GOT3 (cell line): ENCODE measurements at regions not wholly inside any gene's neighbourhood (a gene's known extent, or its start where the extent isn't known, plus 50 kb on each side); places are given as distances from the start of the nearest gene placed in this dataset.

Experiments used
- DNase-seq: peaks from one replicate; lab custom pipeline; 2025; ENCODE audit warnings: mixed read lengths; lab: John Stamatoyannopoulos, UW

DNA sequence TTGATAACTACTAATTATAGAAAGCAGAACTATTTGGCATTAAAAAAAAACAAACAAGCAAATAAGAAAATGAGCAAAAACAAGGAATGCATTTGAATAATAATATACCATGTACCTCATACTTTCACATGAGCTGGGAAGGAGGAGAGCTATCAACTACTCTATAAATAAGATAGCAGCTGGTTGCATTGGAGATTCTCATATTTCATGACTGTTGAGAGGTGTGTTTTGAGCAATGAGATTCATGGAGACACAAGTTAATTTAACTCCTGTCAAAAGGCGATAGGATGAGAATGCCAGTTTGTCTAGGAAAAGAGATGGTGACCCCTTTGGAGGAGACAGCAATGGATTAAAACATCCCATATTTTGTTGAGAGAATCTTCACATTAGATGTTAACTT lies 348.8 kb upstream of the SPTLC3 start:
- no peak for DNase-seq

GRCh38 chr20:12660918-12661317 lies 347.9 kb upstream of the SPTLC3 start:
- no peak for DNase-seq

DNA sequence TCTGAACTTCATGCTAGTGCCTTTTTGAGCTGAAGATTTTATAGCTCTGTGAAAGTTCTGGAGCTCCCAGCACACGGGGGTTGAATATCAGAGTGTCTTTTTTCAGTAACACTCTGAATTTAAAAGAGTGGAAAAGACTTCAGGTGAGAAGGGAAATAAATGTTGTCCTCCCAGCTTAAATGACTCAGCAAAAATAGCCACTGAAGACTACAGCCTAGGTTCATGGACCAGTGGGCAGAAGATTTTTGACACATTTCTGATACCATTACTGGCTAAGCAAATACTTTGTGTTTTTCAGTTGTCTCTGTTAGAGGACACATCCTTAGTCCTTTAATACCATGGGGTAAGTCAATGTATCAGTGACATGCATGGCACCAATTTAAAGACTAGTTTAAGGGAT lies 338.5 kb upstream of the SPTLC3 start:
- no peak for DNase-seq

DNA sequence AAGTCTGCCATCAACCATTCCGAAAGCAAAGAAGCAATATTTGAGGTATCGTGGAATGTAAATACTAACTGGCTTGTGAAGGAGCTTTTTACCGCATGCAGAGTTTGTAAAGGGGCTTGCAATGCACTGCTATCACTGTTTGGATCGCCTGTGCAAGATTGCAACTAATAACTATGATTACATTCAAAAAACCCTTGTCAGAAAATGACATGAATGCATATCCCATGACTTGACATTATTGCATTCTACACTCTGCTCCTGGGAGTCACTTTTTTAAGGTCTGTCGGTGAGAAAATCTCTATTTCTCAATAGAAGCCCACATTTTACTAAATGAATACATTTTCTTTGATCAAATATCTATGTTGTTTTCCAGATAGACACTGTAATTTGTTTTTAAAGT lies 335.4 kb upstream of the SPTLC3 start:
- no peak for DNase-seq

GRCh38 chr20:12677925-12678324 lies 330.8 kb upstream of the SPTLC3 start:
- DNase-seq, result no peak

DNA sequence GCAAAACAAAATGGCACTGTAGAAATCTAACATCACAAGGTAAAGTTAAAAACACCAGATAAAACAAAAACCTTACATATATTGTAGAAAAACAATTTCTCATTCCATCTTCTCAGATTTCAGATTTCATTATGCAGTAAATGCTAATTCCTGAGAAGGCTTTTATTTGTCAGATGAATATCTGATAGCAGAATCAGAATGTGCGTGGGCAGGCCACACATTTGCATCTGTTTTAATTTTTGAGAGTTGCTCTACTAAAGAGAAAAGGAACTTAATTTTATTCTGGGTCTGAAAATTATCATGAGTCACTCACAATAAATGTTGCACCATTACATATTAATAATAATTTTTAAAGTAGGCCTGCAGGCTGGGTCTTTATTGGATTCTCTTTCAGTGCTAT lies 329.3 kb upstream of the SPTLC3 start:
- DNase-seq, result no peak

- DNase-seq, result no peak
Observed at GRCh38 chr20:12682613-12683012, 326.2 kb upstream of the SPTLC3 start.

- no peak for DNase-seq
Observed at GRCh38 chr20:12687476-12687875, 321.3 kb upstream of the SPTLC3 start.

DNA sequence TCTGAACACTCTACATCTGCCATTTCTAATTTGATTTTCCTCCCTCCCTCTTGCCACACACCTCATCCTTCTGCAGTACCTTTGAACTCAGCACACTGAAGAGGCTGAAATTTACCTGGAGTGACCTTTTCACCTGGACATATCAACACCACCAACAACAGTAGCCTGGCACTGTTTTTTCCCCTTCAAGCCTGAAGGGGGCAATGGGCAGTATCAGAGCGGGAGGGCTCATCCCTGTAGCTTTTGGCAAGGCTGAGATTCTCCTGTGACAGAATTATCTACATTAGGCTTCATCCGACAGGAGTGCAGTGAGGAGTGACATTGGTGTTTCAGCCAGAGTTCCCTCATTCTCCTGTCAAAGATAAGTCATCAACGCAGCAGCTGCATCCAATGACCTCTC lies 312.8 kb upstream of the SPTLC3 start:
- DNase-seq, result no peak

GRCh38 chr20:12698817-12699216 lies 310.0 kb upstream of the SPTLC3 start:
- DNase-seq, result no peak

- no peak for DNase-seq
Observed at GRCh38 chr20:12699374-12700228, 309.2 kb upstream of the SPTLC3 start.

DNA sequence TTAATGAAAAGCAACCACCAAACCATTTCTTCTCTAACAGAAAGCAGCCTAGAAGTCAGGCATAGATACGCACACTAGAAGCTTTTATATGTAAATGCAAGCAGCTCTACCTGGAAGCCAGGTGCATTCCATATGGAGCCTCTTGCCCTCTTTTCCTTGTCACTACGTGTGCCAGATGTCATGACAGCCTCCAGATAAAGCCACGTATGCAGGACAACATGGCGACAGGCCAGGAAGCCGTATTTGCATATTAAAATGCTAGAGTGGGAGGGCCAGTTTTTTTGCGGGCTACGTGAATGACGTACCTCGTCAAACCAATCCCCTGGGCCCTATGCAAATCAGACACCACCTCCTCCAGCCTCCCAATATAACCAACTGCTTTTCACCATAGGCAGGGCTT lies 308.1 kb upstream of the SPTLC3 start:
- no peak for DNase-seq

DNA sequence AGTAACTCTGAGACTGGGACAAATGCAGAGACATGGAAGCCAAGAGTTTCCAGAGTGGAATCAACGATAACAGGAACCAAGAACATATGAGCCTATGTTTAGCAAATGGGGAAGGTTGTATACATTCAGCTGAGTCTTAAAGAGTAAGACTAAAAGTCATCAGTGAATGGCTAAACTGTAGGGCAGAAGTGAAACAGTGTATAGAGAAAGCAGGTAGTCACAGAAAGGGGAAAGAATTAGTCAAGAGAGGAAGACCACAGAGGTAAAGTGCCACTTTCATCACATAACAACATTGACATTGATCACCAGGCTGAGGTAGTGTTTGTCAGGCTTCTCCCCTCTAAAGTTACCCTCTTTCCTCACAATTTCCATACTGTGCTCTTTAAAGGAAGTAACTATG lies 306.5 kb upstream of the SPTLC3 start:
- no peak for DNase-seq

DNA sequence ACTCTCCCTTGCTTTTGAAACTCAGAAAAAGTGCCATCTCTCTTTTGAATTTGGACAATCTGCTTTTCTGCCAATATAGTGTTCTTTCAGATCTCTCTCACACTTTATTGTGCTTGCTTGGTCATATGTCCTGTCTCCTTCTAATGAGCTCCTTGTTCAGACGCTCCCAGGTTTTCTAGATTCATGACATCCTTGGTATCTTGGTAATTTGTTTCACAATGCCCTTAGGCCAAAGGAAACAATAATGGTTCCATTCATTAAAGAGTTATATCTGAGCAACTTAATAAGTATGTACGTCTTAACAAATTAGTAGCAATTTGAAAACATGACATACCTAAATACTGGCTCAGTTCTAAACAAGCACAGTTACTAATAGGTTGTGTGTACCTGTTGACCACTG lies 293.4 kb upstream of the SPTLC3 start:
- no peak for DNase-seq

- DNase-seq, result no peak
Observed at GRCh38 chr20:12715991-12716680, 292.6 kb upstream of the SPTLC3 start.

GRCh38 chr20:12717061-12717460 lies 291.7 kb upstream of the SPTLC3 start:
- no peak for DNase-seq

DNA sequence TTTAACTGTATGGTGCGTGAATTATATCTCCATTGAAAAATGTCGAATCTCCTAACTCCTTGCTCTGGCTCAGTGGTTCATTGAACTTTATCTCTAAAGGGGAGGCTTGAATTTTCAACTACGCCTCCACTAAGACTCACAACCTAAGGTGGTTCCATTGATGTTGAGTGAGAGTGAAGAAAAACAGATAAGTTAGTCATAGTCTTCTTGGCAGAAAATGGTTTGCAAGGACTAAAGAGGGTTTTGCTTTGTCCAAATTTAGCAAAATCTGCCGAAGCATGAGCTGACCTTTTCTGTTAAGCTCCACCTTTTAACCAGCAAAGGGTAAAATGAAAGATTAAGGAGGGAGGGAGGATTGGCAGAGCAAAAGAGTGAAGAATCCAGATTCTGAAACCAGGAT lies 290.2 kb upstream of the SPTLC3 start:
- no peak for DNase-seq

DNA sequence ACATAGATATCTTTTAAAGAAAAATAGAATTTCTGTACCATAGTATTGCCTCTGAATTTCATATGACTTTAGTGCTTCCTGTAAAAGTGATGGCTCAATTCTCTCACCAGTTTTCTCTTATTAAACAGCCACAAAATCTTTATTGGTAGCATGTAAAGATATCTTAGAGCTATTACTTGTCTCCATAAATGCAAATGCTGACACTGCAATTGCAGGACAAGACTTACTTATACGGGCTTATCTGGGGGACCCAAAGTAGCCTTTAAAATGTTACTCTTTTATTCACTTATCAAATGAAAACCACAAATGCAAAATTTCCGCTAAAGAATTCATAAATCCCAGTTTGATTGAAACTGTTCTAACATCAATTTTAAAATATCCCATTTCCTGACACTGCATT lies 287.1 kb upstream of the SPTLC3 start:
- DNase-seq, result no peak

- no peak for DNase-seq
Observed at GRCh38 chr20:12722091-12722490, 286.7 kb upstream of the SPTLC3 start.

- no peak for DNase-seq
Observed at GRCh38 chr20:12723811-12724210, 285.0 kb upstream of the SPTLC3 start.

DNA sequence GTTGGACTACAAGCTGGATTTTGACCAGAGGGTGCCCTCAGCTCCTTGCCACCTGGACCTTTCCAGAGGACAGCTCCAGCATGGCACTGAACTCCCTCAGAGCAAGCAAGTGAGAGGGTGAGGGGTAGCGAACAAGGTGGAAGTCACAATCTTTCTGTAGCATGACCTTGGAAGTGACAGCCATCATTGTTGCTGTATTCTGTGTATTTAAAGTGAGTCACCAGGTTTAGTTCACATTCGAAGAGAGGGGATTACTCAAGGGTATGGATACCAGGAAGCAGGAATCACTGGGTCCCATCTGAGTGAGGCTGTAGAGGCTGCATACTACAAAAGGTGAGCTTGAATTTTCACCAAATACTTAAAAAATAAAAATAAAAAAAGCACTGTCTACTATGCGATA lies 280.0 kb upstream of the SPTLC3 start:
- DNase-seq, result no peak

GRCh38 chr20:12729326-12729725 lies 279.4 kb upstream of the SPTLC3 start:
- DNase-seq, result no peak

GRCh38 chr20:12733811-12734210 lies 275.0 kb upstream of the SPTLC3 start:
- DNase-seq, result no peak

GRCh38 chr20:12737497-12737896 lies 271.3 kb upstream of the SPTLC3 start:
- no peak for DNase-seq
